Panc1 (cell line): ENCODE measurements at regions not wholly inside any gene's neighbourhood (a gene's known extent, or its start where the extent isn't known, plus 50 kb on each side); places are given as distances from the start of the nearest gene placed in this dataset.

Experiments used
- ATAC-seq: fragments of 200-7000 bp; cut with Tn5 transposase; 2 replicates; pipeline ENCODE4 v1.9.1; 2020; ENCODE audit warnings: mild to moderate bottlenecking, moderate library complexity
- BruUV-seq: library from RNA; stranded (reverse); fragments of 400-500 nt; replicated peaks from 2 replicates; lab custom pipeline; 2021; lab: Mats Ljungman, UMichigan
- CTCF ChIA-PET: fragments of 300-600 bp; sonication (Branson Sonifier 250); formaldehyde crosslinking; loops from one replicate; lab custom pipeline; 2022; ENCODE audit warnings: antibody characterized with exemption; lab: Charles Lee
- POLR2A ChIA-PET: fragments of 300-600 bp; sonication (Branson Sonifier 250); formaldehyde crosslinking; loops from one replicate; lab custom pipeline; 2022; ENCODE audit warnings: antibody characterized with exemption; lab: Charles Lee
- DNase-seq: peaks from one replicate; pipeline ENCODE4 v3.0.0-alpha.2; 2010; ENCODE audit warnings: low read depth, low spot score
- H3K27ac ChIP-seq: 2 replicates; pipeline ENCODE4 v1.5.1; 2011; ENCODE audit warnings: mild to moderate bottlenecking, low read length, inconsistent platforms
- H3K27me3 ChIP-seq: fragments of 200-500 bp; sonication (Bioruptor generic); 2 replicates; pipeline ENCODE4 v1.6.0; 2014; ENCODE audit warnings: low read length, inconsistent platforms; ENCODE audit not compliant: control insufficient read depth, insufficient read depth
- H3K36me3 ChIP-seq: fragments of 200-500 bp; sonication (Bioruptor generic); 2 replicates; pipeline ENCODE4 v1.5.1; 2014; ENCODE audit warnings: inconsistent platforms, mild to moderate bottlenecking, low read length, moderate library complexity; ENCODE audit not compliant: control insufficient read depth, insufficient read depth
- H3K4me1 ChIP-seq: 2 replicates; pipeline ENCODE4 v1.5.1; 2011; ENCODE audit warnings: inconsistent platforms, mild to moderate bottlenecking, low read length, moderate library complexity; ENCODE audit not compliant: control insufficient read depth, insufficient read depth
- H3K4me3 ChIP-seq, 2 experiments: 2 replicates each; pipeline ENCODE4 v1.5.1; 2011 to 2012; ENCODE audit warnings: low read depth in 2 of 2, low read length in 2 of 2, mild to moderate bottlenecking in 2 of 2, inconsistent platforms in 1 of 2, moderate library complexity in 1 of 2
- H3K9me3 ChIP-seq: fragments of 200-500 bp; sonication (Bioruptor generic); 2 replicates; pipeline ENCODE4 v1.5.1; 2014; ENCODE audit warnings: low read depth, mild to moderate bottlenecking, inconsistent platforms, low read length, moderate library complexity; ENCODE audit not compliant: control insufficient read depth, insufficient read depth
- POLR2AphosphoS5 ChIP-seq: IDR thresholded peaks from 2 replicates; pipeline ENCODE4 v1.6.1; 2012; ENCODE audit warnings: mild to moderate bottlenecking, low read depth, low read length, moderate library complexity
- REST ChIP-seq, 2 experiments: IDR thresholded peaks; 2 replicates each; pipeline ENCODE4 v1.6.1; 2011 to 2012; ENCODE audit warnings: low read depth in 2 of 2, control low read depth in 1 of 2, low read length in 1 of 2, mild to moderate bottlenecking in 1 of 2, moderate library complexity in 1 of 2; ENCODE audit not compliant: insufficient read depth in 1 of 2
- SIN3A ChIP-seq: IDR thresholded peaks from 2 replicates; pipeline ENCODE4 v1.6.1; 2012; ENCODE audit warnings: low read depth, mild to moderate bottlenecking, low read length, moderate library complexity, borderline replicate concordance; ENCODE audit not compliant: insufficient read depth
- TCF7L2 ChIP-seq: IDR thresholded peaks from 2 replicates; pipeline ENCODE4 v1.6.1; 2011; ENCODE audit warnings: mild to moderate bottlenecking, low read depth, low read length, inconsistent platforms
- in situ Hi-C: cut with HindIII; loops from 2 replicates; pipeline ENCODE4 v1.10.0; 2016; ENCODE audit warnings: low sequenced_read_pairs, low pct_unique_long_range_greater_than_20kb
- intact Hi-C: fragments of 100-400 bp; cut with micrococcal nuclease; formaldehyde crosslinking; loops from one replicate; pipeline ENCODE4 v1.10.0; 2022; ENCODE audit not compliant: unreplicated experiment
- TF ChIP-seq, protein P1 (sequence below): fragments of 450-650 bp; IDR thresholded peaks from 2 replicates; pipeline ENCODE4 v1.5.1; 2017; ENCODE audit warnings: mild to moderate bottlenecking

DNA sequence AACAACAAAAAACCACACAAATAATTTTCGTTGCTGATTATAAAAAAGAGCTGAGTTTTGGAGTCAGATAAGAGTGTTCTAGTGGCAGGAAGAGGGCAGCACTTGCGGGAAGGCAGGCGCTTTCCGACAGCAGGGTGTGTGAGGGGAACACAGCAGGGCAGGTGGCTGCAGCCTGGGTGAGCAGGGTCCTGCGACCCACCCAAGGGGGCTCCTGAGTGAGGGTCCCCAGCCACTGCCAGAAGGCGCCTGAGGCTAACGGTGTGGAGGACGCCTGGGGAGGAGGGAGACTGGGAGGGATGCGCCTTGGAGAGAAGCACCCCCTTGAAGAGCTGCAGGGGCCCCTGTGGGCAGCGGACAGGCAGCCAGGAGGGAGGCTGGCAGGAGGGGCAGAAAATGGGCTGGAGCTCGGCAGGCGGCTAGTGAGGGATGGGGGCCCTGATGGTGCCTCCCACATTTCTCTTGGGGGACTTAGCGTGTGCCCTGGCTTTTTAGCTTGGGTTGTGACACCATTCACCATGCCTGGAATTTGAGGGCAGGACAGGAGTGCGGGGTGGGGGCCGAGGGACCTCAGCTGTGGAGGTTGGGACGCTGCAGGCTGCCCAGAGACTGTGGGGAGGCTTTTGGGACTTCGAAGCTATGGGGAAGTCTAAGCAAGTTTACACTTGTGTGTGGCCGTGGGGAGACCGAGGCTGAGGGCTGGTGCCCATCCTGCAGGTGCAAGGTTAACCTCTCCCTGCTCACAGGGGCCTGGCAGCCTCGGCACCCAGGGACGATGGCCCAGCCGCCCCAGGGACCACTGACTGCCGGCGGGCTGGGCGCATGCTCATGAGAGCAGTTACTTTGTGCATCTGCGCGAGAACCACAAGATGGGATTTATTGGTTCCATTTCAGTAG lies 111.4 kb downstream of the SIK1 start:
- BruUV-seq = no TSS peak
- intact Hi-C loops (no loop called here), in situ Hi-C loops (no loop called here)
- Histone ChIP-seq H3K4me1 (no peaks in the 10 kb centered on the region), H3K9me3 (no peaks in the 10 kb centered on the region), H3K4me3 (no peak overlapping the region), H3K27me3 (no peaks in the 10 kb centered on the region), H3K27ac (no peak overlapping the region), H3K36me3 (no peaks in the 10 kb centered on the region)
- DNase-seq (no peak), ATAC-seq (no peak)
- ChIA-PET CTCF (no interaction called here), POLR2A (interaction anchor here (0.5 to 0.6 kb wide), 2 partner anchors 328 to 330 kb away, joined by 3 to 12 read pairs; no protein-coding TSS in a partner anchor)
- TF ChIP-seq POLR2AphosphoS5 = no peak
- TF ChIP-seq TCF7L2 = no peak
- no peak for TF ChIP-seq SIN3A
- TF ChIP-seq REST (IDR thresholded peaks at IDR 0.05; ENCODE audit: insufficient read depth in 1 of 2, low read depth in 2 of 2, low read length in 1 of 2) = no peak
- TF ChIP-seq, protein P1, sequence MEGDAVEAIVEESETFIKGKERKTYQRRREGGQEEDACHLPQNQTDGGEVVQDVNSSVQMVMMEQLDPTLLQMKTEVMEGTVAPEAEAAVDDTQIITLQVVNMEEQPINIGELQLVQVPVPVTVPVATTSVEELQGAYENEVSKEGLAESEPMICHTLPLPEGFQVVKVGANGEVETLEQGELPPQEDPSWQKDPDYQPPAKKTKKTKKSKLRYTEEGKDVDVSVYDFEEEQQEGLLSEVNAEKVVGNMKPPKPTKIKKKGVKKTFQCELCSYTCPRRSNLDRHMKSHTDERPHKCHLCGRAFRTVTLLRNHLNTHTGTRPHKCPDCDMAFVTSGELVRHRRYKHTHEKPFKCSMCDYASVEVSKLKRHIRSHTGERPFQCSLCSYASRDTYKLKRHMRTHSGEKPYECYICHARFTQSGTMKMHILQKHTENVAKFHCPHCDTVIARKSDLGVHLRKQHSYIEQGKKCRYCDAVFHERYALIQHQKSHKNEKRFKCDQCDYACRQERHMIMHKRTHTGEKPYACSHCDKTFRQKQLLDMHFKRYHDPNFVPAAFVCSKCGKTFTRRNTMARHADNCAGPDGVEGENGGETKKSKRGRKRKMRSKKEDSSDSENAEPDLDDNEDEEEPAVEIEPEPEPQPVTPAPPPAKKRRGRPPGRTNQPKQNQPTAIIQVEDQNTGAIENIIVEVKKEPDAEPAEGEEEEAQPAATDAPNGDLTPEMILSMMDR = no peak

DNA sequence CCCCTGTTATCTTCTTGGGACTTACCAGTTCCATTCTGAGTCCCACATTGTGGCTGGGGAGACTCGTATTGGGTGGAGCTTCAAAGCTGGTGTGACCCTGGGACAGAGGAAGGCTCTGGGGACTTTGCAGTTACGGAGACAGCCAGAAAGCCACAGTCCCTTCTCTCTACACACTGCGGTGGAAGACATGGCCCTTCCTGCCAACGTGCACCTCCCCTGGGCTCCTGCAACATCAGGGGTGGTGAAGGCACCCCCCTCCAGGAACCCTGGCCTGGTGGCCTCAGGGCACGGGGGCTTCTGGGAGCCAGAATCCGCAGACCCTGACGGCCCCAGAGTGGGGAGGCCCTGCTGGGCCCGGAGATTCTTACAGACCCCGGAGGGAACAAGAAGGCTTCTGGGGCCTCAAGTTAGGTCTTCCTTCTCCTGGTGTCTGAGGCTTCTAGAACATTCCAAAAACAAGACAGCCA lies 113.0 kb downstream of the SIK1 start:
- Histone ChIP-seq H3K4me1 (no peaks in the 10 kb centered on the region), H3K36me3 (no peaks in the 10 kb centered on the region), H3K4me3 (no peak overlapping the region), H3K27me3 (no peaks in the 10 kb centered on the region), H3K27ac (no peak overlapping the region), H3K9me3 (no peaks in the 10 kb centered on the region)
- CTCF ChIA-PET = no interaction called here
- TF ChIP-seq, protein P1 = no peak
- TF ChIP-seq SIN3A (no peak), POLR2AphosphoS5 (no peak), TCF7L2 (no peak), REST (IDR thresholded peaks at IDR 0.05; ENCODE audit: insufficient read depth in 1 of 2, low read depth in 2 of 2, low read length in 1 of 2) (no peak)
- POLR2A ChIA-PET = no interaction called here
- in situ Hi-C loops (no loop called here), intact Hi-C loops (no loop called here)
- no peak for DNase-seq
- no TSS peak for BruUV-seq
- no peak for ATAC-seq
